ENCODE measurements at regions not wholly inside any gene's neighbourhood (a gene's known extent, or its start where the extent isn't known, plus 50 kb on each side); places are given as distances from the start of the nearest gene placed in this dataset.

DNA sequence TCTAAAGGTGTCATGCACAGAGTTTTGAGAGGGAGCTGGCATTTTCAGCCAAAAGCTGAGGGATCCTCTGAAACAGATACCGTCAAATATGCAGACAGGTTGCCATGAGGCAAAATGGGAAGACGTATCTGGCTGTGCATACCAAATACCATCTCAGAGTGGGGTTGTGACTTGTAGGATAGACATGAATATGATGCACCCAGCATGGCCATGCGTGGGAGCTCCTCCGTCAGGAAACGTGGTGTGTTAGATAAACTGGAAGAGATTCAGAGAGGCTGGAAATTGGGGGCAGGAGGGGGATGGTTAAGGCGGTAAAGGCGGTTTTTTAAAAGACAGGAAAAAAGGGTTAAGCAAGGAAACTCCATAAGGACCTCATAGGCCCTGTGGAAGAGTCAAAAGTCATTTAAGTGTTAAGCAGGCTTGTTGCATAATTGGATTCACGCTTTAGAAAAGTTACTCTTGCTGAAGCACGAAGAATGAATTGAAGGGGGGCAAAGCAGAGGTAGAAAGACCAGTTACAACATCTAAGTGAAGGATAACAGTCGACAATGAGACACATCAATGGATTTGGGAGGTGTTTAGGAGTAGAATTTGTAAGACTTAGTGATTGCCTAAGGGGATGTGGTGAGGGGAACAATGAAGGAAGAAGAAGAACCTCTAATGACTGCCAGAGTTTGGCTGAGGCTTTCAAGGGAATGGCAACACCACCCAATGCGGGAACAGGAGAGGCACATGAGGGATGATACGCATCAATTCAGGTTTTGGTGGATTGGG lies 139.6 kb upstream of the CTAGE1 start:
- TF ChIP-seq, protein P1, sequence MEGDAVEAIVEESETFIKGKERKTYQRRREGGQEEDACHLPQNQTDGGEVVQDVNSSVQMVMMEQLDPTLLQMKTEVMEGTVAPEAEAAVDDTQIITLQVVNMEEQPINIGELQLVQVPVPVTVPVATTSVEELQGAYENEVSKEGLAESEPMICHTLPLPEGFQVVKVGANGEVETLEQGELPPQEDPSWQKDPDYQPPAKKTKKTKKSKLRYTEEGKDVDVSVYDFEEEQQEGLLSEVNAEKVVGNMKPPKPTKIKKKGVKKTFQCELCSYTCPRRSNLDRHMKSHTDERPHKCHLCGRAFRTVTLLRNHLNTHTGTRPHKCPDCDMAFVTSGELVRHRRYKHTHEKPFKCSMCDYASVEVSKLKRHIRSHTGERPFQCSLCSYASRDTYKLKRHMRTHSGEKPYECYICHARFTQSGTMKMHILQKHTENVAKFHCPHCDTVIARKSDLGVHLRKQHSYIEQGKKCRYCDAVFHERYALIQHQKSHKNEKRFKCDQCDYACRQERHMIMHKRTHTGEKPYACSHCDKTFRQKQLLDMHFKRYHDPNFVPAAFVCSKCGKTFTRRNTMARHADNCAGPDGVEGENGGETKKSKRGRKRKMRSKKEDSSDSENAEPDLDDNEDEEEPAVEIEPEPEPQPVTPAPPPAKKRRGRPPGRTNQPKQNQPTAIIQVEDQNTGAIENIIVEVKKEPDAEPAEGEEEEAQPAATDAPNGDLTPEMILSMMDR (IDR thresholded peaks at IDR 0.05), result no peak
- TF ChIP-seq, protein P2, sequence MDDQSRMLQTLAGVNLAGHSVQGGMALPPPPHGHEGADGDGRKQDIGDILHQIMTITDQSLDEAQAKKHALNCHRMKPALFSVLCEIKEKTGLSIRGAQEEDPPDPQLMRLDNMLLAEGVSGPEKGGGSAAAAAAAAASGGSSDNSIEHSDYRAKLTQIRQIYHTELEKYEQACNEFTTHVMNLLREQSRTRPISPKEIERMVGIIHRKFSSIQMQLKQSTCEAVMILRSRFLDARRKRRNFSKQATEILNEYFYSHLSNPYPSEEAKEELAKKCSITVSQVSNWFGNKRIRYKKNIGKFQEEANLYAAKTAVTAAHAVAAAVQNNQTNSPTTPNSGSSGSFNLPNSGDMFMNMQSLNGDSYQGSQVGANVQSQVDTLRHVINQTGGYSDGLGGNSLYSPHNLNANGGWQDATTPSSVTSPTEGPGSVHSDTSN (IDR thresholded peaks at IDR 0.05), result no peak
- TF ChIP-seq HDAC2 (IDR thresholded peaks at IDR 0.05), result no peak
- no peak for TF ChIP-seq SREBF2 (IDR thresholded peaks at IDR 0.05)
- TF ChIP-seq, protein P3, sequence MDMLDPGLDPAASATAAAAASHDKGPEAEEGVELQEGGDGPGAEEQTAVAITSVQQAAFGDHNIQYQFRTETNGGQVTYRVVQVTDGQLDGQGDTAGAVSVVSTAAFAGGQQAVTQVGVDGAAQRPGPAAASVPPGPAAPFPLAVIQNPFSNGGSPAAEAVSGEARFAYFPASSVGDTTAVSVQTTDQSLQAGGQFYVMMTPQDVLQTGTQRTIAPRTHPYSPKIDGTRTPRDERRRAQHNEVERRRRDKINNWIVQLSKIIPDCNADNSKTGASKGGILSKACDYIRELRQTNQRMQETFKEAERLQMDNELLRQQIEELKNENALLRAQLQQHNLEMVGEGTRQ (IDR thresholded peaks at IDR 0.05), result no peak
- TF ChIP-seq ESRRA (IDR thresholded peaks at IDR 0.05; ENCODE audit: borderline replicate concordance, low read length), result no peak
- no peak for TF ChIP-seq CHD4 (IDR thresholded peaks at IDR 0.05; ENCODE audit: borderline replicate concordance)
- TF ChIP-seq MAZ (IDR thresholded peaks at IDR 0.05; ENCODE audit: borderline replicate concordance, low read depth, low read length), result no peak
- no peak for TF ChIP-seq RARB (CRISPR knock-in tag; IDR thresholded peaks at IDR 0.05)
